OCI-LY3 (cell line): ENCODE measurements at regions not wholly inside any gene's neighbourhood (a gene's known extent, or its start where the extent isn't known, plus 50 kb on each side); places are given as distances from the start of the nearest gene placed in this dataset.

Experiments used
- H2AFZ ChIP-seq: fragments of 200-600, 300-600 bp; shearing (Covaris generic); 2 replicates; pipeline ENCODE4 v1.6.0; 2014; ENCODE audit warnings: antibody characterized with exemption, low read depth, low read length
- H3K27ac ChIP-seq: fragments of 200-600, 300-600 bp; sonication (generic); 2 replicates; pipeline ENCODE4 v1.5.1; 2014; ENCODE audit warnings: mild to moderate bottlenecking, low read length, moderate library complexity, mixed read lengths
- H3K27me3 ChIP-seq: fragments of 200-600, 300-600 bp; sonication (generic); 2 replicates; pipeline ENCODE4 v1.6.1; 2014; ENCODE audit warnings: low read depth, low read length, mixed read lengths
- H3K36me3 ChIP-seq: fragments of 200-600, 300-600 bp; sonication (generic); replicated peaks from 2 replicates; pipeline ENCODE3; 2014; ENCODE audit warnings: low read depth, low read length, mixed read lengths
- H3K4me1 ChIP-seq: fragments of 300-600, 200-600 bp; sonication (generic); 2 replicates; pipeline ENCODE4 v1.6.1; 2014; ENCODE audit warnings: low read length, mixed read lengths
- H3K4me2 ChIP-seq: fragments of 200-600, 300-600 bp; sonication (generic); 2 replicates; pipeline ENCODE4 v1.6.1; 2014; ENCODE audit warnings: low read length, mixed read lengths
- H3K4me3 ChIP-seq: fragments of 300-600, 200-600 bp; sonication (generic); 2 replicates; pipeline ENCODE4 v1.5.1; 2014; ENCODE audit warnings: antibody characterized with exemption, mild to moderate bottlenecking, low read length, moderate library complexity
- H3K79me2 ChIP-seq: fragments of 300-600, 200-600 bp; shearing (Covaris generic); 2 replicates; pipeline ENCODE4 v1.6.1; 2014; ENCODE audit warnings: mild to moderate bottlenecking, low read length, mixed read lengths
- H3K9ac ChIP-seq: fragments of 300-600, 200-600 bp; shearing (Covaris generic); 2 replicates; pipeline ENCODE4 v1.6.0; 2014; ENCODE audit warnings: mild to moderate bottlenecking, low read length, moderate library complexity
- H3K9me3 ChIP-seq: fragments of 200-600, 300-600 bp; shearing (Covaris generic); 2 replicates; pipeline ENCODE4 v1.6.1; 2014; ENCODE audit warnings: low read length, mixed read lengths; ENCODE audit not compliant: insufficient read depth
- H4K20me1 ChIP-seq: fragments of 200-600, 300-600 bp; sonication (generic); 2 replicates; pipeline ENCODE4 v1.6.1; 2016; ENCODE audit warnings: low read length, mixed read lengths; ENCODE audit not compliant: insufficient read depth
- EZH2phosphoT487 ChIP-seq: fragments of 200-600 bp; shearing (Covaris generic); IDR thresholded peaks from 2 replicates; pipeline ENCODE4 v1.6.1; 2018; ENCODE audit warnings: antibody characterized with exemption, mixed run types, low read depth
- TF ChIP-seq, protein P1 (sequence below): fragments of 200-600, 300-600 bp; sonication (generic); IDR thresholded peaks from 2 replicates; pipeline ENCODE4 v1.5.1; 2014; ENCODE audit warnings: antibody characterized with exemption, low read length, low read depth

GRCh38 chr10:33734393-33735155 is 400.1 kb upstream of the NRP1 start:
- Histone ChIP-seq H3K27ac (no peak overlapping the region), H3K4me2 (no peak overlapping the region), H3K9me3 (no peaks in the 10 kb centered on the region), H3K9ac (no peak overlapping the region), H3K79me2 (no peaks in the 10 kb centered on the region), H4K20me1 (no peaks in the 10 kb centered on the region), H3K27me3 (no peaks in the 10 kb centered on the region), H3K4me1 (no peaks in the 10 kb centered on the region), H3K36me3 (no peaks in the 10 kb centered on the region), H3K4me3 (no peak overlapping the region), H2AFZ (no peak overlapping the region)
- no peak for TF ChIP-seq EZH2phosphoT487
- TF ChIP-seq, protein P1, sequence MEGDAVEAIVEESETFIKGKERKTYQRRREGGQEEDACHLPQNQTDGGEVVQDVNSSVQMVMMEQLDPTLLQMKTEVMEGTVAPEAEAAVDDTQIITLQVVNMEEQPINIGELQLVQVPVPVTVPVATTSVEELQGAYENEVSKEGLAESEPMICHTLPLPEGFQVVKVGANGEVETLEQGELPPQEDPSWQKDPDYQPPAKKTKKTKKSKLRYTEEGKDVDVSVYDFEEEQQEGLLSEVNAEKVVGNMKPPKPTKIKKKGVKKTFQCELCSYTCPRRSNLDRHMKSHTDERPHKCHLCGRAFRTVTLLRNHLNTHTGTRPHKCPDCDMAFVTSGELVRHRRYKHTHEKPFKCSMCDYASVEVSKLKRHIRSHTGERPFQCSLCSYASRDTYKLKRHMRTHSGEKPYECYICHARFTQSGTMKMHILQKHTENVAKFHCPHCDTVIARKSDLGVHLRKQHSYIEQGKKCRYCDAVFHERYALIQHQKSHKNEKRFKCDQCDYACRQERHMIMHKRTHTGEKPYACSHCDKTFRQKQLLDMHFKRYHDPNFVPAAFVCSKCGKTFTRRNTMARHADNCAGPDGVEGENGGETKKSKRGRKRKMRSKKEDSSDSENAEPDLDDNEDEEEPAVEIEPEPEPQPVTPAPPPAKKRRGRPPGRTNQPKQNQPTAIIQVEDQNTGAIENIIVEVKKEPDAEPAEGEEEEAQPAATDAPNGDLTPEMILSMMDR = no peak

DNA sequence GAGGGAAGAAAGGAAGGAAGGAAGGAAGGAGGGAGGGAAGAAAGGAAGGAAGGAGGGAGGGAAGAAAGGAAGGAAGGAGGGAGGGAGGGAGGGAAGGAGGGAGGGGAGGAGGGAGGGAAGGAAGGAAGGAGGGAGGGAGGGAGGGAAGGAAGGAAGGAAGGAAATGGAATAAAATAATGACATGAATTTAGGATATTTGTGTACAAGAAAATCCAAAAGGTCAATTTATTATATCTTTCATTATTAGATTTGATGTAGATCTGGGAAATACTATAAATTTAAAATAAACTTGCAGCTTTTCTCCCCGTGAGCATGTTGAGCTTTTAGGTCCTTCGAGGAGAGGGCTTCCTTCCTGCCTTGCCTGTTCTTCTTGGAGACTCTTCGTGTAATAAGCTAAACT is 398.6 kb upstream of the NRP1 start:
- Histone ChIP-seq H2AFZ (no peak overlapping the region), H3K9me3 (no peaks in the 10 kb centered on the region), H3K4me3 (no peak overlapping the region), H3K36me3 (no peaks in the 10 kb centered on the region), H3K27ac (no peak overlapping the region), H4K20me1 (no peaks in the 10 kb centered on the region), H3K4me2 (no peak overlapping the region), H3K4me1 (no peaks in the 10 kb centered on the region), H3K79me2 (no peaks in the 10 kb centered on the region), H3K27me3 (no peaks in the 10 kb centered on the region), H3K9ac (no peak overlapping the region)
- TF ChIP-seq EZH2phosphoT487 = no peak
- TF ChIP-seq, protein P1 = no peak

- Histone ChIP-seq H3K9ac (no peak overlapping the region), H3K27ac (no peak overlapping the region), H3K9me3 (no peaks in the 10 kb centered on the region), H3K27me3 (no peaks in the 10 kb centered on the region), H3K4me3 (no peak overlapping the region), H3K79me2 (no peaks in the 10 kb centered on the region), H3K4me2 (no peak overlapping the region), H3K36me3 (no peaks in the 10 kb centered on the region), H3K4me1 (no peaks in the 10 kb centered on the region), H4K20me1 (no peaks in the 10 kb centered on the region), H2AFZ (no peak overlapping the region)
- TF ChIP-seq, protein P1 = no peak
- no peak for TF ChIP-seq EZH2phosphoT487
Observed at GRCh38 chr10:33732161-33732680, 397.8 kb upstream of the NRP1 start.

DNA sequence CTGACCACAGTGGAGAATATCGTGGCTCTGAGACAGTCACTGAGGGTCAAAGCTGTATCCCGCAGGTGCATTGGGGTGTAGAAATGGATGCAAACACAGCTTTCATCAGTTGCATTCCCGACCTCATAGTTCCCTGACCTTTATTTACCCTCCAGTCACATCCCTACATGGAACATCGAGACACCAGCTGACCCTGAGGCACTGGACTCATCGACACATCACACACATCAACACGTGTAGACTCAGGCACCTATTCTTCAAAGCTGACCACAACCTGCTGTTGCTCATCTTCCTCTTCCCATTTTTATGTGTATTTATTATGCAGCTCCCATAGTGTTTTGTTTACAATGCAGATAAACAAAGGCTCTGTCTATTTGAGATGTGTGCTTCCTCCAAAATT is 396.9 kb upstream of the NRP1 start:
- Histone ChIP-seq H3K79me2 (no peaks in the 10 kb centered on the region), H3K4me1 (no peaks in the 10 kb centered on the region), H4K20me1 (no peaks in the 10 kb centered on the region), H3K36me3 (no peaks in the 10 kb centered on the region), H3K4me2 (no peak overlapping the region), H3K9ac (no peak overlapping the region), H3K27ac (no peak overlapping the region), H3K4me3 (no peak overlapping the region), H3K27me3 (no peaks in the 10 kb centered on the region), H2AFZ (no peak overlapping the region), H3K9me3 (no peaks in the 10 kb centered on the region)
- TF ChIP-seq, protein P1 = no peak
- no peak for TF ChIP-seq EZH2phosphoT487
